ENCODE measurements at regions not wholly inside any gene's neighbourhood (a gene's known extent, or its start where the extent isn't known, plus 50 kb on each side); places are given as distances from the start of the nearest gene placed in this dataset.

GRCh38 chr5:114053372-114053771, 308.5 kb upstream of the KCNN2 start:
- TF ChIP-seq POLR2A (IDR thresholded peaks at IDR 0.05) (no peak), CTCF (IDR thresholded peaks at IDR 0.05) (no peak)

All from right lobe of liver (tissue), 4 donors.